Activated CD4-positive, alpha-beta T cell treated with anti-CD3 and anti-CD28 coated beads, Interleukin-2, amount 50 U/mL, for 24 hours (primary cell): ENCODE measurements at regions not wholly inside any gene's neighbourhood (a gene's known extent, or its start where the extent isn't known, plus 50 kb on each side); places are given as distances from the start of the nearest gene placed in this dataset.

Experiments used
- DNase-seq, 2 donors: peaks; one replicate each; pipeline ENCODE4 v3.0.0-alpha.2; 2020; ENCODE audit warnings: low read depth in 1 of 2, low spot score in 1 of 2

GRCh38 chr5:164561933-164562872, 1056.8 kb downstream of the MAT2B start:
- DNase-seq = no peak

- no peak for DNase-seq
Observed at GRCh38 chr5:164563370-164563769, 1058.0 kb downstream of the MAT2B start.

GRCh38 chr5:164573397-164573796, 1068.0 kb downstream of the MAT2B start:
- no peak for DNase-seq

GRCh38 chr5:164577201-164577600, 1071.8 kb downstream of the MAT2B start:
- no peak for DNase-seq

- DNase-seq = no peak
Observed at GRCh38 chr5:164577742-164578141, 1072.3 kb downstream of the MAT2B start.

- DNase-seq = no peak
Observed at GRCh38 chr5:164578401-164578800, 1073.0 kb downstream of the MAT2B start.

- DNase-seq = no peak
Observed at GRCh38 chr5:164578911-164579310, 1073.5 kb downstream of the MAT2B start.

- DNase-seq = no peak
Observed at GRCh38 chr5:164580155-164580554, 1074.7 kb downstream of the MAT2B start.

GRCh38 chr5:164581889-164582288, 1076.5 kb downstream of the MAT2B start:
- no peak for DNase-seq

- no peak for DNase-seq
Observed at GRCh38 chr5:164593982-164594381, 1088.6 kb downstream of the MAT2B start.

GRCh38 chr5:164597293-164597900, 1092.0 kb downstream of the MAT2B start:
- no peak for DNase-seq

- no peak for DNase-seq
Observed at GRCh38 chr5:164600274-164600673, 1094.9 kb downstream of the MAT2B start.

GRCh38 chr5:164600929-164601535, 1095.6 kb downstream of the MAT2B start:
- DNase-seq = no peak

- no peak for DNase-seq
Observed at GRCh38 chr5:164608507-164608906, 1103.1 kb downstream of the MAT2B start.

- DNase-seq = no peak
Observed at GRCh38 chr5:164610374-164610773, 1105.0 kb downstream of the MAT2B start.

- DNase-seq = no peak
Observed at GRCh38 chr5:164614707-164615106, 1109.3 kb downstream of the MAT2B start.

- no peak for DNase-seq
Observed at GRCh38 chr5:164617290-164617689, 1111.9 kb downstream of the MAT2B start.

GRCh38 chr5:164627021-164627420, 1121.6 kb downstream of the MAT2B start:
- no peak for DNase-seq

GRCh38 chr5:164636456-164636855, 1131.0 kb downstream of the MAT2B start:
- no peak for DNase-seq

- DNase-seq = no peak
Observed at GRCh38 chr5:164637931-164638521, 1132.6 kb downstream of the MAT2B start.

GRCh38 chr5:164649266-164649665, 1143.8 kb downstream of the MAT2B start:
- DNase-seq = no peak

GRCh38 chr5:164650427-164650826, 1145.0 kb downstream of the MAT2B start:
- DNase-seq = no peak
